ENCODE measurements at regions not wholly inside any gene's neighbourhood (a gene's known extent, or its start where the extent isn't known, plus 50 kb on each side); places are given as distances from the start of the nearest gene placed in this dataset.

GRCh38 chr14:80110721-80111120, 100.6 kb downstream of the DIO2 start:
- TF ChIP-seq POLR2A (IDR thresholded peaks at IDR 0.05) = no peak
- no peak for TF ChIP-seq CTCF (IDR thresholded peaks at IDR 0.05)

Data from prostate gland (tissue), 2 donors.